H9 (cell line): ENCODE measurements at regions not wholly inside any gene's neighbourhood (a gene's known extent, or its start where the extent isn't known, plus 50 kb on each side); places are given as distances from the start of the nearest gene placed in this dataset.

Experiments used
- DNase-seq: peaks from one replicate; pipeline ENCODE4 v3.0.0-alpha.2; 2017
- H2AFZ ChIP-seq: one replicate; pipeline ENCODE4 v1.6.1; 2013; ENCODE audit warnings: mild to moderate bottlenecking, low read length, control low read depth, moderate library complexity
- H2AK5ac ChIP-seq: 2 replicates; pipeline ENCODE4 v1.6.1; 2013; ENCODE audit warnings: low read length, control low read depth, mixed read lengths; ENCODE audit not compliant: insufficient read length
- H2BK120ac ChIP-seq: one replicate; pipeline ENCODE4 v1.6.1; 2013; ENCODE audit warnings: low read depth, mild to moderate bottlenecking, low read length, control low read depth, inconsistent platforms; ENCODE audit not compliant: poor library complexity, severe bottlenecking
- H2BK12ac ChIP-seq: 2 replicates; pipeline ENCODE4 v1.6.1; 2013; ENCODE audit warnings: low read length, control low read depth, mixed read lengths, low read depth; ENCODE audit not compliant: insufficient read length
- H2BK15ac ChIP-seq: 2 replicates; pipeline ENCODE4 v1.6.1; 2013; ENCODE audit warnings: low read depth, low read length, control low read depth
- H2BK20ac ChIP-seq: one replicate; pipeline ENCODE4 v1.6.1; 2013; ENCODE audit warnings: low read depth, mild to moderate bottlenecking, low read length, control low read depth, inconsistent platforms; ENCODE audit not compliant: poor library complexity, severe bottlenecking
- H2BK5ac ChIP-seq: 2 replicates; pipeline ENCODE4 v1.6.1; 2013; ENCODE audit warnings: low read length, control low read depth, mixed read lengths; ENCODE audit not compliant: insufficient read length
- H3K14ac ChIP-seq: 2 replicates; pipeline ENCODE4 v1.6.1; 2013; ENCODE audit warnings: low read length, control low read depth; ENCODE audit not compliant: insufficient read depth
- H3K18ac ChIP-seq: 2 replicates; pipeline ENCODE4 v1.6.1; 2013; ENCODE audit warnings: low read depth, mild to moderate bottlenecking, mixed read lengths, low read length, control low read depth; ENCODE audit not compliant: insufficient read length
- H3K23ac ChIP-seq: 2 replicates; pipeline ENCODE4 v1.6.1; 2013; ENCODE audit warnings: low read length, control low read depth, mixed read lengths, low read depth; ENCODE audit not compliant: insufficient read length
- H3K23me2 ChIP-seq: 2 replicates; pipeline ENCODE4 v1.6.1; 2013; ENCODE audit warnings: low read depth, mild to moderate bottlenecking, mixed read lengths, low read length, control low read depth; ENCODE audit not compliant: insufficient read length, poor library complexity, severe bottlenecking
- H3K27ac ChIP-seq: 2 replicates; pipeline ENCODE4 v1.5.1; 2013; ENCODE audit warnings: low read length, control low read depth, mixed read lengths, low read depth; ENCODE audit not compliant: insufficient read length
- H3K27me3 ChIP-seq: 2 replicates; pipeline ENCODE4 v1.6.1; 2013; ENCODE audit warnings: low read length, control low read depth, inconsistent platforms; ENCODE audit not compliant: insufficient read depth
- H3K4ac ChIP-seq: 2 replicates; pipeline ENCODE4 v1.6.1; 2013; ENCODE audit warnings: low read depth, mild to moderate bottlenecking, control low read depth, inconsistent platforms, low read length, moderate library complexity
- H3K4me1 ChIP-seq: 2 replicates; pipeline ENCODE4 v1.6.1; 2013; ENCODE audit warnings: low read length, control low read depth, inconsistent platforms; ENCODE audit not compliant: insufficient read depth
- H3K4me2 ChIP-seq: 2 replicates; pipeline ENCODE4 v1.6.1; 2013; ENCODE audit warnings: low read length, control low read depth, mixed read lengths; ENCODE audit not compliant: insufficient read length, insufficient read depth
- H3K56ac ChIP-seq: 2 replicates; pipeline ENCODE4 v1.6.1; 2013; ENCODE audit warnings: low read depth, mild to moderate bottlenecking, mixed read lengths, low read length, control low read depth; ENCODE audit not compliant: insufficient read length
- H3K79me1 ChIP-seq: 2 replicates; pipeline ENCODE4 v1.6.1; 2013; ENCODE audit warnings: low read depth, mild to moderate bottlenecking, moderate library complexity, low read length, control low read depth, inconsistent platforms; ENCODE audit not compliant: insufficient read depth, poor library complexity, severe bottlenecking
- H3K79me2 ChIP-seq: 2 replicates; pipeline ENCODE4 v1.6.1; 2013; ENCODE audit warnings: low read length, control low read depth, inconsistent platforms; ENCODE audit not compliant: insufficient read depth
- H3K9ac ChIP-seq: 2 replicates; pipeline ENCODE4 v1.6.1; 2013; ENCODE audit warnings: low read length, control low read depth, mixed read lengths; ENCODE audit not compliant: insufficient read length; ENCODE audit errors: extremely low read depth
- H3K9me3 ChIP-seq: one replicate; pipeline ENCODE4 v1.6.1; 2013; ENCODE audit warnings: low read depth, low read length, inconsistent platforms; ENCODE audit not compliant: control insufficient read depth
- H3T11ph ChIP-seq: one replicate; pipeline ENCODE4 v1.6.1; 2013; ENCODE audit warnings: mild to moderate bottlenecking, low read length, control low read depth, inconsistent platforms
- H4K20me1 ChIP-seq: one replicate; pipeline ENCODE4 v1.6.1; 2013; ENCODE audit not compliant: control insufficient read depth, insufficient read length, insufficient read depth
- H4K5ac ChIP-seq: 2 replicates; pipeline ENCODE4 v1.6.1; 2013; ENCODE audit warnings: low read depth, mild to moderate bottlenecking, mixed read lengths, low read length, control low read depth; ENCODE audit not compliant: insufficient read length
- H4K8ac ChIP-seq: replicated peaks from 2 replicates; pipeline ENCODE4 v1.6.1; 2013; ENCODE audit warnings: low read length, control low read depth, mixed read lengths, low read depth; ENCODE audit not compliant: insufficient read length
- H4K91ac ChIP-seq: 2 replicates; pipeline ENCODE4 v1.6.1; 2013; ENCODE audit warnings: low read depth, mild to moderate bottlenecking, moderate library complexity, mixed read lengths, low read length, control low read depth; ENCODE audit not compliant: insufficient read length
- H3K27ac Mint-ChIP-seq, 3 experiments: 2 replicates in 2 of 3; 3 replicates in 1 of 3; pipeline ENCODE4 v1.8.0; 2020 to 2021; ENCODE audit warnings: mixed read lengths in 3 of 3, mild to moderate bottlenecking in 1 of 3, moderate library complexity in 1 of 3
- H3K27me3 Mint-ChIP-seq: 2 replicates; pipeline ENCODE4 v1.8.0; 2021; ENCODE audit warnings: low read depth, mild to moderate bottlenecking, moderate library complexity, mixed read lengths
- H3K36me3 Mint-ChIP-seq, 3 experiments: 2 replicates in 2 of 3; 3 replicates in 1 of 3; pipeline ENCODE4 v1.8.0; 2020 to 2021; ENCODE audit warnings: low read depth in 3 of 3, mixed read lengths in 3 of 3; ENCODE audit not compliant: insufficient read depth in 1 of 3
- H3K4me1 Mint-ChIP-seq, 2 experiments: 2 replicates each; pipeline ENCODE4 v1.8.0; 2020; ENCODE audit warnings: mixed read lengths in 2 of 2
- H3K4me3 Mint-ChIP-seq, 2 experiments: 2 replicates in 1 of 2; 3 replicates in 1 of 2; pipeline ENCODE4 v1.8.0; 2020 to 2021; ENCODE audit warnings: mild to moderate bottlenecking in 2 of 2, mixed read lengths in 2 of 2, moderate library complexity in 1 of 2
- H3K9me3 Mint-ChIP-seq, 2 experiments: 2 replicates in 1 of 2; 3 replicates in 1 of 2; pipeline ENCODE4 v1.8.0; 2020; ENCODE audit warnings: mild to moderate bottlenecking in 2 of 2, mixed read lengths in 2 of 2, moderate library complexity in 1 of 2
- CTCF ChIP-seq: fragments of 200-600 bp; sonication (generic); conservative IDR thresholded peaks from 3 replicates; pipeline ENCODE4 v1.8.0; 2021; ENCODE audit warnings: antibody characterized with exemption, mild to moderate bottlenecking
- WGBS: extraction: QIAGEN DNeasy Blood & Tissue Kit; methylation state at CpG from one replicate; pipeline ENCODE4 v1.1.7; 2013; ENCODE audit warnings: missing lambda C conversion rate, low lambda C conversion rate, mixed read lengths; ENCODE audit not compliant: insufficient read length; ENCODE audit errors: extremely low coverage; 5-methylcytosine and 5-hydroxymethylcytosine counted together

- Histone ChIP-seq H2AK5ac (no peak overlapping the region), H3K23me2 (no peaks in the 10 kb centered on the region), H4K8ac (no peak overlapping the region), H3K27me3 (no peaks in the 10 kb centered on the region), H4K91ac (no peak overlapping the region), H3K79me1 (no peaks in the 10 kb centered on the region), H3K4ac (no peak overlapping the region), H2BK5ac (no peak overlapping the region), H2BK15ac (no peak overlapping the region), H3K4me1 (no peaks in the 10 kb centered on the region), H3K79me2 (no peaks in the 10 kb centered on the region), H3K9ac (no peak overlapping the region), H4K20me1 (no peaks in the 10 kb centered on the region), H4K5ac (no peak overlapping the region), H3K23ac (no peak overlapping the region), H3K18ac (no peak overlapping the region), H3K9me3 (no peaks in the 10 kb centered on the region), H2BK20ac (no peak overlapping the region), H3K4me2 (no peak overlapping the region), H3T11ph (no peak overlapping the region), H3K27ac (no peak overlapping the region), H2AFZ (no peak overlapping the region), H2BK12ac (no peak overlapping the region), H3K14ac (no peak overlapping the region), H2BK120ac (no peak overlapping the region), H3K56ac (no peak overlapping the region)
- Mint-ChIP-seq H3K9me3 (peaks cover under 1 to 9% of the 10 kb centered on the region in 2 experiments), H3K36me3 (peaks cover 0 to 2% (median 0%) of the 10 kb centered on the region in 3 experiments; a peak in 4 of 7 replicates), H3K4me1 (peaks cover under 1 to 8% of the 10 kb centered on the region in 2 experiments), H3K27ac (no peak overlapping the region), H3K27me3 (peaks cover 3% of the 10 kb centered on the region), H3K4me3 (no peak overlapping the region)
- DNase-seq, result no peak
- WGBS, result no CpG with 5 or more reads among the region's 8 CpGs
- no peak for TF ChIP-seq CTCF
These were observed 70.6 kb upstream of the OTOS start for GRCh38 chr2:240211096-240211495.
